Myocyte (in vitro differentiated cells): ENCODE measurements at regions not wholly inside any gene's neighbourhood (a gene's known extent, or its start where the extent isn't known, plus 50 kb on each side); places are given as distances from the start of the nearest gene placed in this dataset.

Source experiments
- DNase-seq: peaks from one replicate; pipeline ENCODE4 v3.0.0-alpha.2; 2012; ENCODE audit warnings: low read depth

DNA sequence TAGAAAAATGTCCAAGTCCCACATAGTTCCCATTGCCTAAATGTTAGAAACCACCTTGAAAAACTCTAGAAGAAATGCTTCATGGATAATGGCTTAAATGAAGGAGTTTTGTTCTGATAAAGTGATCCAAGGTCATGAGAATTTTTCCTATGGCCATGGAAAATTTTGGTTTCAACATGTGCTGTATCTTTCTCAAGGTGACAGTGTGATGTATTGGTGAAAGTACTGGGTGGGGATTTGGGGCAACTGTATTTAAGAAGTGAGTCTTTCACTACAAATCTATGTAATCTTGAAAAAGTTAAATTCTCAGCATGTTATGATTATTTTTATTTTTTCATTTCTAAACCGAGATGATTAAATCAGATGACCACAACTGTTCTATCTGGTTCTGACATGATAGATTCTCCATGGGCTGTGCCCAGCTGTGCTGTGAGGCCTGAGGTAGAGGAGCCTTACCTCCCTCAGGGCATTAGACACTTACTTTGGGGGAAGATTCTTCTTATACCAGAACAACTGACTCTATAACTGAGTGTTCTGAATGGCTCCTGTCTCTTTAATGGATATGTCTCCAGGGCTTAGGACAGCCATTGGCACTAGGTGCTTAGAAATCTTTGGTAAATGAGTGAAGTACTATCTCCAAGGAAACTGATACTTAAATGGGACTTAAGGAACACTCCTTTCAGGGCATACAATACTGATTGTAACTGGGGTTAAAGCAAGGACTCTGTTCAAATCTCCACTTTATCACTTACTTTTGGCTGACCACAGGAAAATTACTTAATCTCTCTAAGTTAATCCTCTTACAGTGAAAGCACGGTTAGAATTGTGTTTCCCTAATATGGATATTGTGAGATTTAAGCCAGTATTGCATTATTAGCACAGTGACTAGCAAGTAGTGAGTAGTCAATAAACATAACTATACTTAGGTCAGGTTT, 397.4 kb upstream of the MEF2C start:
- no peak for DNase-seq

DNA sequence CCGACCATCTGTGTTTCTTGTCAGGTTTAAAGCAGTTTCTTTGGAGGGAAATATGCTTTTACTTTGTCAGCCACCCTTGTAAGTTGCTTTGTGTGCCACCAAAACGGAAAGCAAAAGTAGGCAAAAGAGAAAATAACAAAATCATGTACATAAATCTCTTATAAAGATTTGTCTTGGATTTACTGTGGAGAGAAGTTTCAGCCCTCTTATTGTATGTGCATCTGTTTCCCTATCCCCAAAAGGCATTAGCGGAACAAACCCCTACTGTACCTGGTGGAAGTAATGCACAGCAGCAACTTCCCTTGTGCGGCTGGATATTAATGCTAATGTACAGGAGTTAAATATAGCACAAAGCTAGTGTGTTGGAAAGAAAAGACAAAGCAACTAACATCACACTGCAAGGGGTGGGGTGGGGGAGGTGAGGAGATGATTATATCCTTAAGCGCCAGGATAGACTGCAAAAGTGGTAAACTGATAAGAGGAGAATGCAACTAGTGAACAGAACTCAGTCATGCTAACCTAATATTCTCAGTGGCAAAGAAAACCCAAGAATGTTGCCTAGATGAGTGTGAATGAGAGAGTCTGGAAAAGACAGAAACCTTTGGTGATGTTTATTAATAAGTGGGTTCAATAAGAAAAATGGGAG, 396.5 kb upstream of the MEF2C start:
- no peak for DNase-seq

DNA sequence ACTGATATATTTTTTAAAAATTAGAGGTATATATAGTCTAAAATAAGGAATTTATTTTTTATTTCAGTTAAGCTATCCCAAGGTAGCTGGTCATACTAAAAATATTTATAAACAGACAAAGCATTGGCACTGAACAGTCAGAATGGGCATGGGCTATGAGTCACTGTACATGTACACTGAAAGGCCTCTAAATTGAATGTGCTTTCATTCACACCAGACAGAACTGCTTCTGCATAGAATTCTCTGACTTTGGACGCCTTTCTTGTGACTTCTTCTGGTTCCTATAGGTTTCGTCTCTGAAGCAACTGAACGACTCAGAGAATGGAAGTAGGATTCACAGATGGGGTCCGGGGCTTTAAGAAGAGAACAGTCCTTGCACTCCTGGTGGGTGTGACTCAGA, 394.8 kb upstream of the MEF2C start:
- peak; percentile 61 for DNase-seq

DNA sequence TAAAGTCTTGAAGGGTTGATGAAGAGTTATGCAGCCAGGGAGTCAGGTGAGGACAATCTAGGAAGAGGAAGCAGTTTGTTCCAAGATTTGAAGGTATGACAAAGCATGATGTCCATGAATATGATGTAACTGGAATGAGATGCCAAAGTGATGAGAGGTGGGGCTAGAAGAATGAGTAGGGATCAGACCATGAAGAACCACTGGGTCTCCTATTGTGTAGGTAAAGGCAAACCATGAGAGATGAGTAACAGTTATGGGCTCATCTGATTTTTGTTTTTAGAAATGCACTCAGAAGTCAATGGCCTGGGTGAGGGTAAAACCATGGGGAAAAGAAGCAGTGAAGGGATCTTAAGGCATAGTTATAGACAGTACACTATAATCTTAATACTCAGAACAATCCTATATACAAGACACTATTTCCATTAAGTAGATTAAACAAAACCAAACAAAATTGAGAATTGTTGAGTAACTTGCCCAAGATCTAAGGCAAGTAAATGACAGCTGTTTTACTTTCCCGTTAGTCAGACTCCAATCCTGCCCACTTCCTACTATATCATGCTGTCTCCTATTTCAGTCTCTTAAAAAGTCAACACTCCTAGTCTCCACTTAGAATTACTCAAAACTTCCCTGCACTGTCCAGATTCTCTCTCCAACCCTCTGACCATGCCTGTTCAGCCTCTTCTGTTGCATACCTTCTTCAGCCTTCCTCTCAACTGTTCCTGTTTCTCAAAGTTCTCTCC, 393.8 kb upstream of the MEF2C start:
- DNase-seq, result peak; percentile 67

DNA sequence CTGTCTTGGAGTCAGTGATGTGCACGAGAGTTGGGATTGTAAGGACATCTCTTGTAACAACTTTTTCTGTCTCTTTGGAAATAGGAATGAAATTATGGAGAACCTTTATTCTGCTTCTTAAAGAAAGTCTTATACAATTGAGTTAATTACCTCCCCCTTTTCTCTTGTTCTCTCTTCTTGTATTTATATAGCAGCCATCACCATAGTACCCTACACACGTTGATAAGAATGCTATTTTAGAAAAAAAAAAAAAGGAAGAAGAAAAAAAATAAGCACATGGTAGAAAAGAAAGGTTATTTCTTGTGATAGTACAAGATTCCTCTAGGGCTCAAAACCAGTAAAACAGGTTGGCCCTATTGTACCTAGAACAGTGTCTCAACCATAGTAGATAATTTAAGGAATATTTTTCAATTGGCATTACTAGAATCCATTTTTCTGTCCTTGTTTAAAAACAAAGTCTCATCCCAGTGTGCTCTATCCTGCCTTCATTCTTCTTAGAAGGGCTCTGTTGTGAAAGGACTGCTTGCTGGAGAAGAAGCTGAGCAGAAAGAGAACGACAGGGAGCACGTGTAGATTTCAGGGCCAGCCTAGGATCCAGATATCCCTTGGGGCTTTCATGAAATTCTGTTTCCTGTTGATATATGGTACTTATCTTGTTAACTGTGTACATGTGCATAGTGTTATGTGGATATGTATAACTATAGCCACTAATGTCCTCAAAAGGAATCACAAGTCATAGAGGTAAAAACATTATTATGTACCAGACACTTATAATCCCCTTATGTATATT, 392.3 kb upstream of the MEF2C start:
- DNase-seq, result no peak

DNA sequence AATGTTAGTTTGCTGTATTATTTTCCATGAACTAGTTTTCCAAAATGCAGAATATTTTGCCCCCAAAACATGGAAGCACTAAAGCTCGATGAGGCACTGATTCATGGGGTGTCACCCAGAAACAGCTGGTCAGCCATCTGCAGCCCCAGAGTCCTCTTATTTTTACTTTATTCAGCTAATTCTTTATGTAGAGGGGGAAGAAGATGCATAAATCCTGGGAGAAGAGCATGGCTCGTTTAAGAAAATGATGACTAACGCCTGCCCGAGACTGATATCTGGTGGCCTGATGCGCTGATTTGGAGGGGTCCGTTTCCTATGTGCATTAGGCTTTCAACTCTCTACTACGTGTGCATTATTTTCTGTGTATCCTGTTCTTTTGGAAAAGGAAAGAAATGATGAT, 390.3 kb upstream of the MEF2C start:
- DNase-seq, result peak; percentile 37

DNA sequence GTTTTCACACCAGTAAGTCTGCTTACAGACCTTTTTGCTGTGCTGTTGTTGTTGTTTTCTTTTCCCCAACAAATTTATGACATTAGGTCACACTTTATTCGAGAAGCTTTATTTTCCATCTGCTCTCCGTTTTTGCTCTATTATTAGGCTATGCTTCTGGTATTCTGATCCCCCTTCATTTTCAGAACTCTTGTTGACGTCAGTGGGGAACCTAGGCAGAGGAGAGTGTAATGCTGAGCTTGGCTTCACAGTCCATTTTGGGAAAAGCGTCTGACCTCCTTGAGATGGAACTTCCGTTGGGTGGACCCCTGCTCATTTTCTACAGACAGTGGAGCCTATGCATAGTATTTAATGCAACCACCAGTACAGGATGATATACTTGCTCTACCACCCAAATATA, 387.9 kb upstream of the MEF2C start:
- DNase-seq, result peak; percentile 55

DNA sequence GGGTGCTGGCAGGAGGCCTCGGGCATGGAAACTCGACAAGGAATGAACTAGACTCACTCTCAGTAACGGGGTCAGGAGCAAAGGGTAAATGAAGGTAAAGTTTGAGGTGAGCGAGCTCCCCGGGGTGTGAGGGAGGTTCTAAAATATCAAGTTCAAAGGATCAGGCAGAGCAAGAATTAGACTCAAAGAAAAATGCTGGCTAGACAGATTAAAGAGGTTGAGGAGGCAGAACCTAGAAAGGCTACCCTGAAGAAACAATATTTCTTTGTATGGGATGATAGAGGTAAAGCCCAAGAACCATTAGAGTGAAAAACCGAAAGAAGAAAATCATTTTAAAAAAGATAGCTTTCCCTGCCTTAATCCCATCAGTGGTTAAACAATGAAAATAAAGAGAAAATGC, 386.7 kb upstream of the MEF2C start:
- DNase-seq, result no peak

DNA sequence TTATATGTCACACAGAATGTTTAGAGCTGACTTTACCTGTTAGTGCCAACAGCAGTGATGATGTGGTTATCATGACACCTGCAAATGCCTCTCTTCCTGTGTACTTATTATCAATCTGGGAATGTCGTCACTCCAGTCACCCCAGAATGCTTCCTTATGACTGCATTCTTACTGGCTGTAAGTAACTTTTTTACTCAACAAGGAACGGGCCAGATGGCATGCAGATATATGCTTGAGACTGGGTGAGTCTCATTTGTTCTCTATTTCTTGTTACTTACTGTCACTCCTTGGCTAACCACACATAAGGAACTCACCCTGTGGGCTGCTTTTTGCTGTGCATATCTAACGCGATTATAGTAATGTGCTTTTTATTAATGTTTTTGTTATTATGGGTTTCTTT, 385.5 kb upstream of the MEF2C start:
- DNase-seq, result no peak

DNA sequence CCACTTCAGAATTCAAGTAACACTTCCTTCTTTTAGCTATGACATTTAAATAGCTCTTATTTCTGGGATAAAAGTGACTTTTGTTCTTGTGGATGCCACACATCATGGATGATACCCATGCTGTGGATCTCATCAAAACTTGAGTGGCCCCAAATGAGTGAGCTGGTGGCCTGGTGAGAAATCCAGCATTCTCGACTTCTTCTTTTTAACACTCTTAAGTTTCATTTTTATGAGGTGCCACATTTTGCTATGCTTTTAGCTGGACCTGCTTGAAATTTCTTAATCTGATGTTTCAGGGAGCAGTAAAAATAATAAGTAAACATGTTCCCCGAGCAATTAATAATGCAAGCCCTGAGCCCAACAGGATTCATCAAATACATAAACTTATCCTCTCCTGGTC, 384.8 kb upstream of the MEF2C start:
- no peak for DNase-seq

DNA sequence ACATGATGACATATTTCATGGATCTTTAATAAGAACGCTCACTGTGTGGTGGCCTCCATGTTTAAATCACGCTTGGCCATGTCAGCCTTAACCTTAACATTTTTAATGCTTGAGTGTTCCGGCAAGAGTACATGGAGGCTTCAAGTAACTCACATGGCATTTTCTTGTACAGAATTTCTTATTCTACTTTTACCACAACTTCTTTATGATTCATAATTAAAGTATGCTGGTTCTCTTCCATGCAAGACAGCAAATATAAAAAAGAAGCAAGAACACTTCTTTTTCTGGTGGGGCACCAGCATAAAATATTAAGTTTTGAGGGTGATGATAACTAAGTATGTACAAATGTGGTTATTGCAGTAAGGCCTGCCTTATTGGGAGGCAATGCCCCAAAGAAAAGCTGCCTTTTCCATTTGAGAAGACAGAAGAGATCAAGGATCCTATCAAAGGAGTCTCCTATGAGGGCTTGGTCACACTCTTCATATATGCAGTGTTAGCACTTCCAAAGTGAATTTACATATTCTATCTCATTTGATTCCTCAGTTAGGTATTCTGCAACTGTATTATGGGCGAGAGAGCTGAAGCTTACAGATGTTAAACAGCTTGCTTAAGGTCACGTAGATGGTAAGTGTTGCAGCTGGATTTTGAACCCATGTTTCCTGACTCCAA, 382.7 kb upstream of the MEF2C start:
- peak; percentile 43 for DNase-seq

DNA sequence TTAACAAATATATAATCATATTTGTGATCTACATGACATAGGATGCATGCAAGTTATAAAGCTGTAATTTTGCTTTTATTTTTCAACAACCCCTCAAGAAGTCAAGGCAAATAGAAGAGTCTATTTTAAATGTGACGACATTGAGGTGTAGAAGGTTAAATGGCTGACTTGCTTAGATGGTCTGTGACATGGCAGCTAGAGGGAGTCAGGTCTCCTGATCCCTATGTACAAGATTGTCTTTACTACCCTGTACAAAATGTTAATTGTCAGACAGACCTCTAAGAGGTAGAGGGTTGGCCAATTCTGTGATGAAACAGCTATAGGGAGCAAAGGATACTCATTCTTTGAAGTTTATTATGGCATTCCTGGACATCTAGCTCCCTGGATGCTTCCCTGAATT, 380.9 kb upstream of the MEF2C start:
- DNase-seq, result no peak

DNA sequence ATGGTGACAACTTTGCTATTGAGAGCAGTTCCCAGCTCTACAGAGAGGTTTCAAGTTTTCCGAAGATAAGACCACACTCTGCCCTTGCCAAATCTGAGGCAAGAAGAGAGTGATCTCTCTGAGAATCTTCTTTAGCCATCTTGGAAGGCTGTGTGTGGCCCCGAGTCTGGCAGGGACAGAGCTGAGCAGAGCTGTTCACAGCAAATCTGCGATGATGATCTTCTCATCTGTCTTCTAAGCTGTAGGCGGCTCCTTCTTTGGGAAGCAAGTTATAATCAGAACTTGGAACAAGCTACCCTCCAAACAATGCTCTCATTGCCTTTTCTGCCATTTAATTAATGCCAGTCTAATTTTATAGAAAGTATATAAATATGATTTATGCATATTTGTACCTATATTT, 379.0 kb upstream of the MEF2C start:
- DNase-seq, result no peak

DNA sequence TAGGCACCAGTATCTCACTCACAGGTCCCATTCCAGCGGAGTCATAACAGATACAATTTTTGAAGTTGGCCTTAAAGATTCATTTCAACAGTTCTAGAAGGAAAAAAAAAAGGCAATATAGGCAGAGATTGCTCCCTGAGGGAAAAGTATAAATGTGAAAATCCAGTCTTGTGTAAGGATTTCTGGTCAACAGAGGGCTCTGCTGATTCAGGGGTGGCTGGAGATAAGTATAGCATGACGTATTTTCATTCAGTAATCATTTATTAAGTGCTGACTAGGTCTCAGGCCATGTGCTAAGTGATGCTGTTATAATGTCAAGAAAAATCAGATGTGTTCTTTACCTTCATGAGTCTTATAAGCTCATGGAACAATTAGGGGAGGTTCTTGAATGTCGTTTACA, 377.3 kb upstream of the MEF2C start:
- DNase-seq, result no peak

DNA sequence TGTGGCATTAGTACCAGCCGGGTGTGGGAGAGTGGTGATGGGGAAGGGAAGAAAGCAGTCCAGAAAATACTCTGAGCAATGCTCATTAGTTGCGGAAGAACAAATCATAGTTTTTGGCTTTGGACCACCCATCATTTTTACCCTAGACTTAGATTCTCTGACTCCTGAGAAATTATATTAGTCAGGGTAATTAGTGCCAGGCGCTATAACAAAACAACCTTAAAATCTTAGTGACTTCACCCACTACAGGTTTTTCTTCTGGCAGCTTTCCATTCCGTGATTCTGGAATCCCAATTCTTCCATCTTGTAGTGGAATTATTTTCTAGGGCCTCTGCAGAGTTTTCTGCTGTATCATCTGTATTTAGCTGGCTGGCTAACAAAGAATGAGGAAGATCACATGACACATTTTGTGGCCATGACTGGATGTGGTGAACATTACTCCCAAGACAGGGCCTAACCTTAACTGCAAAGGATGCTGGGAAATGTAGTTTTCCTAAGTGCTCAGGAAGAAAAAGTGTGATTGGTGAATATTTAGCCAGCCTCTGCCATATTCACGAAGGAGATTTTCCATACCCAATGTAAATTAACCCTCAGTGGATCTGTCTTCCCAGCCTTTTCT, 373.0 kb upstream of the MEF2C start:
- DNase-seq, result peak; percentile 59

DNA sequence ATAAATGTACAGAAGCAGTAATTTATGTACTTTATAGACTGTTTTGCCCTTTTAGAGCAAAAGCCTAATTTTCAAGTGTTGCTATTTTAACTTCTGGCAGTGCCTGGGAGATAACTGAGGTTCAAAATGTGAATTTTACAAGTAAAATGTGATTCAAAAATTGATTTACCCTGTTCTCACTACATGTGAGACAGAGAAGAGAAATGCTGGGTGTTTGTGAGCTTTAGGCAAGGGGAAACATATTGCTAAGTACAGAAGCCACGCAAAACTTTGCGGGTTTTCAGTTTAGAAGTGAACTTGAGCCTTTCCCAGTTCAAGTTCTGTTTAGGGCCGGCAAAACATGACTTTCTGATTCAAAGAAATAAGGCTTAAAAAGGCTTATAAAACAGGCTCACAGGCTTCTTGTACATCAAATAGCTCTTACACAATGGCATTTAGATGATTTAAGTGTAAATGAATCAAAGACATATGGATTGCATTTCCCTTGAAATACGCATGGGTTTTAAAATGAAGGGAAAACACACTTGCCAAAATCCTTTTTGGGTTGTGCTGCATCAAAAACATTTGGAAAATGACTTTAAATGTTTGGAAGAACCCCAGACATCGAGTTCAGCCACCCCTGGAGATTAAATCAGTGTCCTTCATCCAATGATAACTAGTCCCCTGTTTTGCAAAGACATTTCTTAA, 370.8 kb upstream of the MEF2C start:
- DNase-seq, result no peak

DNA sequence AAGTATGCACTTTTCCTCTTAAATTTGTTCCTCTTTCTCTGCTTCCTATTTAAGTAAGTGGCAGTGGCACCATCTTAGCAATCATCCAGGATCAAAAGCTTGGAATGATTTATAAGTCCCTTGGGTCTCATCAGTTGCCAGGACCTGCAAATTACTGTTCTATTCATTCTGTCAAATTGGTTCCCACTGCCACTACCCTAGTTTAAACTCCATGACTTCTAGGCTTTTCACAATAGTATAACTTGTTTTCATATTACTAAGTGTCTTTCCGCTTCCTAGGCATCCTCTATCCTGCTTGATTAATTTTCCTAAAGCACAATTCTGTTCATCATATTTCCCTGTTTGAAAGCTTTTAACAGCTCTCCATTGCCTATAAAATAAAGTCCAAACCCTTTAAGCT, 363.9 kb upstream of the MEF2C start:
- DNase-seq, result no peak

DNA sequence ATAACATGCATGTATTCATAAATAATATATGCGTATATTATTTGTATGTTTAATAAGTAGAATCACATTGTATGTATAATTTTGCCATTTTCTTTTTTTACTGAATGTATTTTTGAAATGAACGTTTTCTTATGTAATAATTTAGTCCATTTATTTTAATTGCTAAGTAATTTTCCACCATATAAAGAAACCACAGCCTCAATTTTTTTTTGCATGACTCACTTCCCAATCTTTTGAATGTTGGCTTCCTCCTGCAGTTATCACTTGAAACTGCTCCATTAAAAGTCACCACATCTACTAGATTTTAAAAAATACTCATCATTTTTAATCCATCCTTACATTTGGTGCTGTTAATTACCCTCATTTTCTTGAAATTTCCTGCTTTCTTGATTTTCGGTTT, 363.3 kb upstream of the MEF2C start:
- peak; percentile 14 for DNase-seq

DNA sequence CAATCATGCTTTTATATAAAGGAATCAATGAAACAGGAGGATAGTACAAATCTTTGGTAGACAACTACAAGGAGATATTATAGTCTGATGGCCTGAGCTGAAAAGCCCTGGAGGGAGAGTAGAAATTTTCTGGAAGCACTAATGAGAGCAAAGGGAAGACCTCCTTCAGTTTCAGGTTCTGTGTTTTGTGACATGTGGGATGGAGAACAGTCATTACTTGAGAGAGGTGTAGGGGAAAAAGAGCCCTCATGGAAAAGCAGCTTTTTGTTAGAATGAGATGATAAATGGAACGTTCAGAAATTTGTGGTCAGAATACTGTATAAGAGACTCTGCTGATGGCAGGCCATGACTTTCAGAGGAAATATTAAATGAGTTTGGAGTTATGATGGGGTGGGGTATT, 360.6 kb upstream of the MEF2C start:
- no peak for DNase-seq

DNA sequence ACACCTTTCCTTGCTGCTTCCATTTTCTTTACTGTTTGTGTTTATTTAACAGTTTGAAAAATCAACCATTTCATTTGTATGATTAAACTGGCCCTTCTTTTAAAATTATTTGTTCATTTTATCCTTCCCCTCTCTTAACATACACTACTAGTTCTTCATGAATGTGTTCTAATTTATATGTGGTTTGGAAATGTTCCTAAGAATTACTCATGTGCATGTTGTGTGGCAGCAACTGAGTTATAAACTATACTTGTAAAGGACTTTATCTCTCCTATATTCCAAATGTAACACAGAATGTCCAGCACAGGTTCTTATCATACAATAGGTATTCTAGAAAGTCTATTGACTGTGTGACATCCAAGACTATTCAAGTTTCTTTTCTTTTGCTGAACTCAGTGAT, 358.2 kb upstream of the MEF2C start:
- DNase-seq, result no peak
